Neural progenitor cell (in vitro differentiated cells): ENCODE measurements at regions not wholly inside any gene's neighbourhood (a gene's known extent, or its start where the extent isn't known, plus 50 kb on each side); places are given as distances from the start of the nearest gene placed in this dataset.

ENCODE experiments used
- CTCF ChIP-seq: fragments of 200-600 bp; sonication (generic); IDR thresholded peaks from 2 replicates; pipeline ENCODE4 v1.5.1; 2017; ENCODE audit warnings: antibody characterized with exemption, mild to moderate bottlenecking
- EZH2 ChIP-seq: fragments of 200-600 bp; sonication (generic); IDR thresholded peaks from 2 replicates; pipeline ENCODE4 v1.6.1; 2017; ENCODE audit warnings: antibody characterized with exemption, mild to moderate bottlenecking, moderate library complexity

GRCh38 chr2:217621391-217621801 is 381.4 kb downstream of the TNS1 start:
- TF ChIP-seq EZH2, result no peak
- TF ChIP-seq CTCF, result no peak
